HCT116 (cell line): ENCODE measurements at regions not wholly inside any gene's neighbourhood (a gene's known extent, or its start where the extent isn't known, plus 50 kb on each side); places are given as distances from the start of the nearest gene placed in this dataset.

Experiments used
- CEBPB ChIP-seq: IDR thresholded peaks from 2 replicates; pipeline ENCODE4 v1.6.1; 2012; ENCODE audit warnings: low read depth
- EGR1 ChIP-seq: IDR thresholded peaks from 2 replicates; pipeline ENCODE4 v1.6.1; 2012; ENCODE audit warnings: low read depth
- ELF1 ChIP-seq: IDR thresholded peaks from 2 replicates; pipeline ENCODE4 v1.6.1; 2012; ENCODE audit warnings: low read depth, borderline replicate concordance
- EZH2 ChIP-seq: fragments of 200-600 bp; sonication (generic); IDR thresholded peaks from 2 replicates; pipeline ENCODE4 v1.6.1; 2017; ENCODE audit warnings: antibody characterized with exemption, mixed run types
- POLR2A ChIP-seq: IDR thresholded peaks from 2 replicates; pipeline ENCODE4 v1.7.0; 2011; ENCODE audit warnings: borderline replicate concordance; ENCODE audit not compliant: insufficient read depth, insufficient read length; ENCODE audit errors: extremely low read depth
- RAD21 ChIP-seq: IDR thresholded peaks from 2 replicates; pipeline ENCODE4 v1.6.1; 2012; ENCODE audit warnings: low read depth, mild to moderate bottlenecking
- SRF ChIP-seq: IDR thresholded peaks from 2 replicates; pipeline ENCODE4 v1.6.1; 2012; ENCODE audit warnings: low read depth
- TF ChIP-seq, protein P1 (sequence below), 3 experiments: fragments of 200-600 bp in 1 of 3; sonication (generic) in 1 of 3; IDR thresholded peaks in 2 of 3; conservative IDR thresholded peaks in 1 of 3; 2 replicates each; pipeline ENCODE4 v1.5.1; 2012 to 2017; ENCODE audit warnings: low read depth in 2 of 3, low read length in 2 of 3, antibody characterized with exemption in 1 of 3, borderline replicate concordance in 1 of 3, control low read depth in 1 of 3, mild to moderate bottlenecking in 1 of 3, mixed read lengths in 1 of 3, mixed run types in 1 of 3, moderate library complexity in 1 of 3; ENCODE audit not compliant: insufficient read depth in 1 of 3
- TF ChIP-seq, protein P2 (sequence below): IDR thresholded peaks from 2 replicates; pipeline ENCODE4 v1.6.1; 2011; ENCODE audit warnings: mild to moderate bottlenecking, low read length, moderate library complexity; ENCODE audit not compliant: insufficient replicate concordance; ENCODE audit errors: extremely low read depth
- TF ChIP-seq, protein P3 (sequence below): IDR thresholded peaks from 2 replicates; pipeline ENCODE4 v1.6.1; 2012

DNA sequence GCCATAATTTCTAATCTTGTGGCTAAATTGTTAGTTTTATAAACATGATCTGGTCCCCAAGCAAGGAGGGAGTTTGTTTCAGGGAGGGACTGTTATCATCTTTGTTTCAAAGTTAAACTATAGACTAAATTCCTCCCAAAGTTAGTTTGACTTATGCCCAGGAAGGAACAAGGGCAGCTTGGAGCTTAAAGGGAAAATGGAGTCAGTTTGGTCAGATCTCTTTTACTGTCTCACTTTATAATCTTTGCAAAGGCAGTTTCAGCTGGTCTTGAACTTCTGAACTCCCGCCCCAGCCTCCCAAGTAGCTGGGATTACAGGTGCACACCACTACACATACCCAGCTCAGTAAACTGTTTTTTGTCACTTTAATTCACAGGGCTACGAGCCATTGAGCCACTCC, 214.7 kb downstream of the ZNF674 start:
- TF ChIP-seq, protein P1, sequence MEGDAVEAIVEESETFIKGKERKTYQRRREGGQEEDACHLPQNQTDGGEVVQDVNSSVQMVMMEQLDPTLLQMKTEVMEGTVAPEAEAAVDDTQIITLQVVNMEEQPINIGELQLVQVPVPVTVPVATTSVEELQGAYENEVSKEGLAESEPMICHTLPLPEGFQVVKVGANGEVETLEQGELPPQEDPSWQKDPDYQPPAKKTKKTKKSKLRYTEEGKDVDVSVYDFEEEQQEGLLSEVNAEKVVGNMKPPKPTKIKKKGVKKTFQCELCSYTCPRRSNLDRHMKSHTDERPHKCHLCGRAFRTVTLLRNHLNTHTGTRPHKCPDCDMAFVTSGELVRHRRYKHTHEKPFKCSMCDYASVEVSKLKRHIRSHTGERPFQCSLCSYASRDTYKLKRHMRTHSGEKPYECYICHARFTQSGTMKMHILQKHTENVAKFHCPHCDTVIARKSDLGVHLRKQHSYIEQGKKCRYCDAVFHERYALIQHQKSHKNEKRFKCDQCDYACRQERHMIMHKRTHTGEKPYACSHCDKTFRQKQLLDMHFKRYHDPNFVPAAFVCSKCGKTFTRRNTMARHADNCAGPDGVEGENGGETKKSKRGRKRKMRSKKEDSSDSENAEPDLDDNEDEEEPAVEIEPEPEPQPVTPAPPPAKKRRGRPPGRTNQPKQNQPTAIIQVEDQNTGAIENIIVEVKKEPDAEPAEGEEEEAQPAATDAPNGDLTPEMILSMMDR (IDR thresholded peaks at IDR 0.05 in 2 of 3, conservative IDR thresholded peaks at IDR 0.05 in 1 of 3; ENCODE audit: borderline replicate concordance in 1 of 3, insufficient read depth in 1 of 3, low read depth in 2 of 3, low read length in 2 of 3), result no peak
- TF ChIP-seq EGR1 (no peak), ELF1 (no peak), POLR2A (no peak), RAD21 (no peak), EZH2 (no peak), CEBPB (no peak), SRF (no peak)
- TF ChIP-seq, protein P2, sequence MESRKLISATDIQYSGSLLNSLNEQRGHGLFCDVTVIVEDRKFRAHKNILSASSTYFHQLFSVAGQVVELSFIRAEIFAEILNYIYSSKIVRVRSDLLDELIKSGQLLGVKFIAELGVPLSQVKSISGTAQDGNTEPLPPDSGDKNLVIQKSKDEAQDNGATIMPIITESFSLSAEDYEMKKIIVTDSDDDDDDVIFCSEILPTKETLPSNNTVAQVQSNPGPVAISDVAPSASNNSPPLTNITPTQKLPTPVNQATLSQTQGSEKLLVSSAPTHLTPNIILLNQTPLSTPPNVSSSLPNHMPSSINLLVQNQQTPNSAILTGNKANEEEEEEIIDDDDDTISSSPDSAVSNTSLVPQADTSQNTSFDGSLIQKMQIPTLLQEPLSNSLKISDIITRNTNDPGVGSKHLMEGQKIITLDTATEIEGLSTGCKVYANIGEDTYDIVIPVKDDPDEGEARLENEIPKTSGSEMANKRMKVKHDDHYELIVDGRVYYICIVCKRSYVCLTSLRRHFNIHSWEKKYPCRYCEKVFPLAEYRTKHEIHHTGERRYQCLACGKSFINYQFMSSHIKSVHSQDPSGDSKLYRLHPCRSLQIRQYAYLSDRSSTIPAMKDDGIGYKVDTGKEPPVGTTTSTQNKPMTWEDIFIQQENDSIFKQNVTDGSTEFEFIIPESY, result no peak
- TF ChIP-seq, protein P3, sequence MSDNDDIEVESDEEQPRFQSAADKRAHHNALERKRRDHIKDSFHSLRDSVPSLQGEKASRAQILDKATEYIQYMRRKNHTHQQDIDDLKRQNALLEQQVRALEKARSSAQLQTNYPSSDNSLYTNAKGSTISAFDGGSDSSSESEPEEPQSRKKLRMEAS, result no peak
